ENCODE measurements at regions not wholly inside any gene's neighbourhood (a gene's known extent, or its start where the extent isn't known, plus 50 kb on each side); places are given as distances from the start of the nearest gene placed in this dataset.

DNA sequence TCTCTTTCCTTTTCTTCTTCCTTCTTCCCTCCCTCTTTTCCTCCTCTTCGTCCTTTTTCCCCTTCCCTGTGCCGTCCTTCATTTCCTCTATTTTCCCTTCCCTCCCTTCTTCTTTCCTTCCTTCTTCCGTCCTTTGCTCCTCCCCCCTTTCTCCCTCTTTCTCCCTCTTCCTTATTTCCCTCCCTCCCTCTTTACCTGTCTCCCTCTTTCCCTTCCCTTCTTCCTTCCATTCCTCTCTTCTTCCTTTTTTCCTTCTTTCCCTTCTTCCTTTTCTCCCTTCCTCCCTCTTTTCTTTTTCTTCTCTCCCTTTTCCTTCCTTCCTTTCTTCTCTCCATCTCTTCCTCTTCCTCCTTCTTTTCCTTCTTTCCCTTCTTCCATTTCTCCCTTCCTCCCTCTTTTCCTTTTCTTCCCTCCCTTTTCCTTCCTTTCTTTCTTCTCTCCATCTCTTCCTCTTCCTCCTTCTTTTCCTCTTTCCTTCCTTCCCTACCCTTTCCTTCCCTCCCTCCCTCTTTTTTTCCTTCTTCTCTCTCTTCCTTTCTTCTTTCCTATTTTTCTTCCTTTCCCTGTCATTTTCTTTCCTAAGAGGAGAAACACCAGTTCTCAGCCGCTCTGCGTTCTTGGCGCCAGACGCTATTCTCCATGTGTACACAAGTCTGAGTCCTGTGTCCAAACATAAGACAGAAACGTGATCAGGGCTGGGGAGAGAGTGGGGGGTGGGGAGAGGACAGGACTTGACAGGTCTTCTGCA lies 597.1 kb downstream of the MID1IP1 start:
- TF ChIP-seq, protein P1, sequence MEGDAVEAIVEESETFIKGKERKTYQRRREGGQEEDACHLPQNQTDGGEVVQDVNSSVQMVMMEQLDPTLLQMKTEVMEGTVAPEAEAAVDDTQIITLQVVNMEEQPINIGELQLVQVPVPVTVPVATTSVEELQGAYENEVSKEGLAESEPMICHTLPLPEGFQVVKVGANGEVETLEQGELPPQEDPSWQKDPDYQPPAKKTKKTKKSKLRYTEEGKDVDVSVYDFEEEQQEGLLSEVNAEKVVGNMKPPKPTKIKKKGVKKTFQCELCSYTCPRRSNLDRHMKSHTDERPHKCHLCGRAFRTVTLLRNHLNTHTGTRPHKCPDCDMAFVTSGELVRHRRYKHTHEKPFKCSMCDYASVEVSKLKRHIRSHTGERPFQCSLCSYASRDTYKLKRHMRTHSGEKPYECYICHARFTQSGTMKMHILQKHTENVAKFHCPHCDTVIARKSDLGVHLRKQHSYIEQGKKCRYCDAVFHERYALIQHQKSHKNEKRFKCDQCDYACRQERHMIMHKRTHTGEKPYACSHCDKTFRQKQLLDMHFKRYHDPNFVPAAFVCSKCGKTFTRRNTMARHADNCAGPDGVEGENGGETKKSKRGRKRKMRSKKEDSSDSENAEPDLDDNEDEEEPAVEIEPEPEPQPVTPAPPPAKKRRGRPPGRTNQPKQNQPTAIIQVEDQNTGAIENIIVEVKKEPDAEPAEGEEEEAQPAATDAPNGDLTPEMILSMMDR (IDR thresholded peaks at IDR 0.05) = no peak
- no peak for TF ChIP-seq POLR2A (IDR thresholded peaks at IDR 0.05)
